H1 (cell line): ENCODE measurements at regions not wholly inside any gene's neighbourhood (a gene's known extent, or its start where the extent isn't known, plus 50 kb on each side); places are given as distances from the start of the nearest gene placed in this dataset.

ENCODE experiments used
- CTCF ChIA-PET: fragments of 300-600 bp; sonication (Branson Sonifier 250); formaldehyde crosslinking; loops from one replicate; lab custom pipeline; 2021; ENCODE audit not compliant: partially characterized antibody; lab: Charles Lee
- POLR2A ChIA-PET: fragments of 300-600 bp; sonication (Branson Sonifier 250); formaldehyde crosslinking; loops from one replicate; lab custom pipeline; 2021; ENCODE audit warnings: inconsistent platforms; ENCODE audit not compliant: partially characterized antibody; lab: Charles Lee
- DNase-seq, 2 experiments: peaks; one replicate each; pipeline versions ENCODE4 v3.0.0 to v3.0.0-alpha.2; 2010 to 2022; ENCODE audit warnings: low spot score in 2 of 2, low read depth in 1 of 2, mixed read lengths in 1 of 2
- FAIRE-seq: peaks from 2 replicates; lab custom pipeline; 2011; peaks lifted over from hg19 to GRCh38; lab: Jason Lieb, UNC
- H2AFZ ChIP-seq: 2 replicates; pipeline ENCODE4 v1.8.1; 2012; ENCODE audit warnings: low read length, inconsistent platforms
- H2AK5ac ChIP-seq: 2 replicates; pipeline ENCODE4 v1.6.1; 2013; ENCODE audit warnings: low read depth, low read length
- H2BK120ac ChIP-seq: replicated peaks from 2 replicates; pipeline ENCODE3; 2013; ENCODE audit warnings: low read depth, low read length, inconsistent platforms
- H2BK12ac ChIP-seq: 2 replicates; pipeline ENCODE4 v1.6.1; 2013; ENCODE audit warnings: low read depth, low read length
- H2BK15ac ChIP-seq: 2 replicates; pipeline ENCODE4 v1.6.1; 2013; ENCODE audit warnings: low read length
- H2BK20ac ChIP-seq: 2 replicates; pipeline ENCODE4 v1.6.1; 2013; ENCODE audit warnings: low read length
- H2BK5ac ChIP-seq: 2 replicates; pipeline ENCODE4 v1.6.1; 2013; ENCODE audit warnings: low read depth, low read length
- H3K14ac ChIP-seq: 2 replicates; pipeline ENCODE4 v1.6.1; 2013; ENCODE audit warnings: inconsistent platforms; ENCODE audit not compliant: insufficient read length
- H3K18ac ChIP-seq: 2 replicates; pipeline ENCODE4 v1.6.1; 2013; ENCODE audit warnings: low read length; ENCODE audit errors: extremely low read depth
- H3K23ac ChIP-seq: 2 replicates; pipeline ENCODE4 v1.6.1; 2013; ENCODE audit warnings: inconsistent platforms; ENCODE audit not compliant: insufficient read length
- H3K23me2 ChIP-seq: 2 replicates; pipeline ENCODE4 v1.6.1; 2013; ENCODE audit warnings: low read depth, low read length
- H3K27ac ChIP-seq: 2 replicates; pipeline ENCODE4 v1.6.1; 2011; ENCODE audit warnings: low read depth, low read length, inconsistent platforms
- H3K27me3 ChIP-seq, 4 experiments: replicated peaks in 1 of 4; 1 replicate in 1 of 4; 2 replicates in 3 of 4; pipeline versions ENCODE4 v1.6.1 to v1.8.1; 2011 to 2013; ENCODE audit warnings: low read length in 3 of 4, mild to moderate bottlenecking in 3 of 4, inconsistent platforms in 2 of 4, mixed read lengths in 2 of 4, moderate library complexity in 1 of 4; ENCODE audit not compliant: control insufficient read depth in 3 of 4, insufficient read depth in 3 of 4; ENCODE audit errors: extremely low read depth in 1 of 4
- H3K36me3 ChIP-seq, 4 experiments: 2 replicates each; pipeline versions ENCODE4 v1.6.1 to v1.8.1; 2011 to 2013; ENCODE audit warnings: mild to moderate bottlenecking in 4 of 4, low read length in 3 of 4, moderate library complexity in 2 of 4, control low read depth in 1 of 4, inconsistent platforms in 1 of 4; ENCODE audit not compliant: insufficient read depth in 4 of 4, control insufficient read depth in 2 of 4
- H3K4ac ChIP-seq: replicated peaks from 2 replicates; pipeline ENCODE3; 2013; ENCODE audit warnings: low read length, low read depth, mixed read lengths, inconsistent platforms; ENCODE audit not compliant: insufficient read length
- H3K4me1 ChIP-seq, 4 experiments: replicated peaks in 1 of 4; 1 replicate in 1 of 4; 2 replicates in 3 of 4; pipeline versions ENCODE4 v1.6.1 to v1.8.1; 2011 to 2013; ENCODE audit warnings: low read length in 3 of 4, inconsistent platforms in 2 of 4, mixed read lengths in 1 of 4; ENCODE audit not compliant: insufficient read depth in 4 of 4, control insufficient read depth in 3 of 4
- H3K4me2 ChIP-seq, 2 experiments: 2 replicates each; pipeline versions ENCODE4 v1.6.1 to v1.8.1; 2011 to 2013; ENCODE audit warnings: low read depth in 2 of 2, low read length in 2 of 2, control low read depth in 1 of 2, inconsistent platforms in 1 of 2, mild to moderate bottlenecking in 1 of 2; ENCODE audit not compliant: insufficient read depth in 1 of 2
- H3K4me3 ChIP-seq, 4 experiments: fragments of 200-600, 300-600 bp in 1 of 4; sonication (generic), shearing (Covaris generic), sonication (Bioruptor Twin) in 1 of 4; 2 replicates each; pipeline versions ENCODE4 v1.5.1 to v1.8.1; 2011 to 2016; ENCODE audit warnings: low read length in 4 of 4, low read depth in 3 of 4, control low read depth in 2 of 4, inconsistent platforms in 2 of 4, mild to moderate bottlenecking in 2 of 4, mixed read lengths in 1 of 4, moderate library complexity in 1 of 4; ENCODE audit not compliant: insufficient read depth in 2 of 4; ENCODE audit errors: extremely low read depth in 1 of 4
- H3K56ac ChIP-seq: replicated peaks from 2 replicates; pipeline ENCODE3; 2013; ENCODE audit warnings: low read depth, mild to moderate bottlenecking, mixed read lengths, low read length, inconsistent platforms; ENCODE audit not compliant: insufficient read length
- H3K79me1 ChIP-seq: 2 replicates; pipeline ENCODE4 v1.6.1; 2013; ENCODE audit warnings: low read depth, low read length, control low read depth
- H3K79me2 ChIP-seq, 2 experiments: 2 replicates each; pipeline versions ENCODE4 v1.6.1 to v1.8.1; 2012 to 2013; ENCODE audit warnings: low read length in 2 of 2, mild to moderate bottlenecking in 2 of 2, inconsistent platforms in 1 of 2; ENCODE audit not compliant: insufficient read depth in 2 of 2, control insufficient read depth in 1 of 2
- H3K9ac ChIP-seq, 4 experiments: replicated peaks in 1 of 4; 1 replicate in 1 of 4; 2 replicates in 3 of 4; pipeline versions ENCODE4 v1.6.1 to v1.8.1; 2011 to 2013; ENCODE audit warnings: low read depth in 3 of 4, low read length in 3 of 4, control low read depth in 2 of 4, mild to moderate bottlenecking in 2 of 4, moderate library complexity in 2 of 4, inconsistent platforms in 1 of 4; ENCODE audit errors: extremely low read depth in 1 of 4
- H3K9me3 ChIP-seq, 2 experiments: 2 replicates each; pipeline versions ENCODE4 v1.6.1 to v1.8.1; 2012 to 2013; ENCODE audit warnings: mild to moderate bottlenecking in 2 of 2, moderate library complexity in 2 of 2, control low read depth in 1 of 2, inconsistent platforms in 1 of 2, low read depth in 1 of 2, low read length in 1 of 2, mixed read lengths in 1 of 2; ENCODE audit not compliant: insufficient read depth in 2 of 2
- H4K20me1 ChIP-seq, 2 experiments: replicated peaks in 1 of 2; 2 replicates each; pipeline versions ENCODE3 to v1.8.1; 2011 to 2013; ENCODE audit warnings: inconsistent platforms in 2 of 2, low read length in 2 of 2, mild to moderate bottlenecking in 1 of 2; ENCODE audit not compliant: insufficient read depth in 2 of 2, control insufficient read depth in 1 of 2
- H4K5ac ChIP-seq: 2 replicates; pipeline ENCODE4 v1.6.1; 2013; ENCODE audit warnings: low read length, low read depth, mixed read lengths, inconsistent platforms; ENCODE audit not compliant: insufficient read length
- H4K8ac ChIP-seq: 2 replicates; pipeline ENCODE4 v1.8.0; 2013; ENCODE audit warnings: mild to moderate bottlenecking, moderate library complexity, low read length, inconsistent platforms; ENCODE audit not compliant: insufficient read depth; ENCODE audit errors: extremely low read depth
- H4K91ac ChIP-seq: replicated peaks from 2 replicates; pipeline ENCODE3; 2013; ENCODE audit warnings: low read length, mixed read lengths, inconsistent platforms; ENCODE audit not compliant: insufficient read length
- CEBPB ChIP-seq: IDR thresholded peaks from 2 replicates; pipeline ENCODE4 v1.6.1; 2012; ENCODE audit warnings: low read depth, low read length
- TAF7 ChIP-seq: optimal IDR thresholded peaks from 2 replicates; pipeline ENCODE3; 2011; ENCODE audit warnings: low read depth, mild to moderate bottlenecking, inconsistent platforms, low read length, moderate library complexity, borderline replicate concordance
- WGBS, 2 experiments: shearing (Covaris generic) in 1 of 2; methylation state at CpG; one replicate each; pipeline versions ENCODE4 v1.1.6 to v1.1.7; 2013 to 2015; ENCODE audit warnings: low lambda C conversion rate in 2 of 2, mixed read lengths in 2 of 2, inconsistent platforms in 1 of 2, low coverage in 1 of 2, missing lambda C conversion rate in 1 of 2; ENCODE audit not compliant: insufficient replicate concordance in 2 of 2, insufficient coverage in 1 of 2, insufficient read length in 1 of 2; ENCODE audit errors: extremely low coverage in 1 of 2, missing lambda C conversion rate in 1 of 2; 5-methylcytosine and 5-hydroxymethylcytosine counted together

DNA sequence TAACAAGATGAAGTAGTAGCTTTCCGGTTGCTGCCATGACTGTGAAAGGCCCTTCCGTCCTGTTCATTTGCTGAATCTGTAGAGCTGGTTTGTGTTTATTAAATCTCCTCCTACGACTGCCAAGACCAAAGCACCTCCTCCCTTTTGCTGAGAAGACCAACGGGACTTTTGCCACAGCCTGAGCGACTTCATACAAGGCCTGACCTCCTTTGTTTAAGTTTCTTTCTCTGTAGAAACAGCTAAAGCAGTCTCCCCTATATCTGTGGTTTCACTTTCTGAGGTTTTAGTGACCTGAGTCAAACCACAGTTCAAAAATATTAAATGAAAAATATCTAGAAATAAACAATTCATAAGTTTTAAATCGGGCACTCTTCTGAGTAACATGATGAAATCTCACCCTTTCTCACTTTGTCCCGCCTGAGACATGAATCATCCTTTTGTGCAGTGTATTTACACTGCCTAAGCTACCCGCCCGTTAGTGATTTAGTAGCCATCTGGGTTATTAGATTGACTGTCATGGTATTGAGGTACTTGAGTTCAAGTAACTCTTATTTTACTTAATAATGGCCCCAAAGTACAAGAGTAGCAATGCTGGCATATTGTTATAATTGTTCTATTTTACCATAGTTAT is 119.1 kb upstream of the LRRC4C start:
- no peak overlapping the region for H4K8ac ChIP-seq
- ChIA-PET CTCF (interaction anchor here (0.8 to 1.0 kb wide), 2 partner anchors 34 to 82 kb away, joined by 3 read pairs; no protein-coding TSS in a partner anchor), POLR2A (no interaction called here)
- peaks cover 0 to 2% (median 0%) of the 10 kb centered on the region in 4 experiments; a peak in 1 of 7 replicates for H3K4me1 ChIP-seq
- H2BK5ac ChIP-seq: no peak overlapping the region
- no peak for DNase-seq
- H4K20me1 ChIP-seq: no peaks in the 10 kb centered on the region
- no peak overlapping the region for H3K4me3 ChIP-seq
- no peak overlapping the region for H4K5ac ChIP-seq
- no peak for FAIRE-seq
- H3K23me2 ChIP-seq: no peaks in the 10 kb centered on the region
- no peaks in the 10 kb centered on the region for H3K27me3 ChIP-seq
- H4K91ac ChIP-seq: no peak overlapping the region
- no peaks in the 10 kb centered on the region for H3K79me2 ChIP-seq
- no peak overlapping the region for H3K4me2 ChIP-seq
- 96% methylated on average over 9 of the region's 9 CpGs; no CpG with 5 or more reads in 1 of the 2 experiments for WGBS, 2 experiments
- no peak for TF ChIP-seq TAF7
- no peak for TF ChIP-seq CEBPB
- H3K36me3 ChIP-seq: no peaks in the 10 kb centered on the region
- no peak overlapping the region for H2BK120ac ChIP-seq
- H2BK15ac ChIP-seq: no peak overlapping the region
- no peak overlapping the region for H3K23ac ChIP-seq
- H2BK12ac ChIP-seq: no peak overlapping the region
- H3K56ac ChIP-seq: no peak overlapping the region
- no peak overlapping the region for H3K27ac ChIP-seq
- no peak overlapping the region for H2AK5ac ChIP-seq
- H2AFZ ChIP-seq: peak overlapping the region; percentile 87; the same call in 1 of the 2 replicates
- no peaks in the 10 kb centered on the region for H3K79me1 ChIP-seq
- H3K4ac ChIP-seq: no peak overlapping the region
- H3K9me3 ChIP-seq: no peaks in the 10 kb centered on the region
- no peak overlapping the region for H3K9ac ChIP-seq
- H2BK20ac ChIP-seq: no peak overlapping the region
- H3K14ac ChIP-seq: no peak overlapping the region
- no peak overlapping the region for H3K18ac ChIP-seq
